GM18498 (cell line): ENCODE measurements at regions not wholly inside any gene's neighbourhood (a gene's known extent, or its start where the extent isn't known, plus 50 kb on each side); places are given as distances from the start of the nearest gene placed in this dataset.
"Not testable (repeated sequence)": the region's sequence is repeated elsewhere in the genome, so short reads cannot be mapped to it uniquely, and the experiment has no call there.

Source experiments
- ATAC-seq: cut with Tn5 transposase; IDR thresholded peaks from one replicate; pipeline ENCODE4 v1.9.1; 2021; ENCODE audit warnings: mild to moderate bottlenecking, moderate library complexity; ENCODE audit not compliant: unreplicated experiment

DNA sequence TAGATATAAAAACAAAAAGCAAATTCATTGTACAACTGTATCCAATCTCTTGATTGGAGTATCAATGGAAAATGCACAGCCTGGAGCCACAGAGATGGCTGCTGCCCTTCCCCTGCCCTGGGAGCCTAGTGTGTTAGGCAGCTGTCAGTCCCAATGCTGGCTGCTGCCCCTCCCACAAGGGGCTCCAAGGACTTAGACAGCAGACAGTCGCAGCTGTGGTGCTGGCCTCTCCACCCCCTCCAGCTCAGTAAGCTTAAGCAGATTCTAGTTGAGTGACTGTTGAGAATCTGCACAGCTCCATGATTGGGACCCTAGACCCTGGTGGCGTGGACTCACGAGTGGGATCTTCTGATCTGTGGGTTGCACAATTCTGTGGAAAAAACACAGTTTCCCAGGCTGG is 1511.2 kb downstream of the FAM181B start:
- ATAC-seq: no peak

DNA sequence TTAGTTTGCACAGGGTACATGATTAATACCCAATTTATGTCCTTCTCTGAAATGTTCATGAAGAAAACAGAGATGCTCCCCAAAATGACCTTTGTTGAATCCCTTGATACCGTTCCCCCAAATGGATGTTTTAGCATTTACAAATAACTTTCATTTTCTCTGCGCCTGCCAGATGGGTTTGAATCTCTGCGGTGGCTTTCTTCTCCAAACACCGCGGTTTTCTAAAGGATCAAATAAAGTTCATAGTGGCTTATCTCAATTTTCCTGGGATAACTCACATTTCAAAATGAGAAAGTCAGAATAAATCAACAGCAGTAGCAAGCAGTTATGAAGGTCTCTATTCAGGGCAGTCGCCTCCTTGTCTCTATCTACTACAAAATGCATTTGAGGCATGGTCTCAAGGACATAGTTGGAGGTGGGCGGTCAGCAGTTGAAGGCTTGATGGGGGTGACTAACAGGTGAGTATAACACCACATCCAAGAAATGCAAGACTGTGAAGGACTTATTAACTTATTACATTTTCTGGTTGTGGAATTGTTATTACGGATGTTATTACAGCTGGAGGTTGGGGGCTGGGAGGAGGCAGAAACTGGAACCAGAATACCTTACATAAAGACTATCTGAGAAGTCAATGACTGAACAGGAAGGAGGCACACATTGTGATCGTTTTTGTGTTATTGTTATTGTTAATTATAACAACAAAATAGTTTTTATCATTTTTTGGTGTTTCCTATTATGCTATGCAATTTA is 1513.3 kb downstream of the FAM181B start:
- no peak for ATAC-seq

DNA sequence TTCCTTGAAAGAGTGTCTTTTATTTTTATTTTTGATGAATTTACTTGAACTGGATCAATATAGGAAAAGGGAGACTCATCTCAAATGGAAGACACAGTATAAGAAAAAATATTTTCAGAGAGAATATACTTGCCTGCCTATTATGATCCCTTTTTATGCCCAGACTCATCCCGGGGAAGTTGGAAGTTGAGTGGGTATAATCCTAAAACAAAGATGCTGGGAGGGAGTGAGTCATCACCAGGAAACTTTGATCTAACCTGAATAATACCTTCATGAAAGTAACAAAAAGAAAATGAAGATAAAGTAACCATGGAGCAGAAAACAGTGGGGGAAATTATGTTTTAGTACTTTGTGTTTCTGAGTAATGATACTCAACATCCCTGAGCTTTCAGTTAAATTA is 1514.0 kb downstream of the FAM181B start:
- no peak for ATAC-seq

DNA sequence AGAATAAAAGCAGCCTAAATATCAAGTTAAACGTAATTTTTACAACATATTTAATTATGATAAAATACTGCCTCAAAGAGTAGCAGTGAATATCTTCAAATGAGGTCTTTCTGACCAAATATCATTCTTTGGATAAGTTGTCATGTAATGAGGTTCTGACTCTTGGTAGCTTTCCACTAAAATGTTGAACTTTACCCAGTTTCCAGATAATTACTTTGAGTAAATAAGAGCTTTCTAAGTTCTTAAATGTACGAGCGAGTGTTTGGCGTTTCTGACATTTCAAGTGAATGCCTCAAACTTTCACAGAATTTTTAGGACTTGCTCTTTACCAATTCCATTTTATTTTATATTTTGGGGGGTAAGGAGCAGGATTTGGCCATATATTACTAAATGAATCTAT is 1515.2 kb downstream of the FAM181B start:
- no peak for ATAC-seq

DNA sequence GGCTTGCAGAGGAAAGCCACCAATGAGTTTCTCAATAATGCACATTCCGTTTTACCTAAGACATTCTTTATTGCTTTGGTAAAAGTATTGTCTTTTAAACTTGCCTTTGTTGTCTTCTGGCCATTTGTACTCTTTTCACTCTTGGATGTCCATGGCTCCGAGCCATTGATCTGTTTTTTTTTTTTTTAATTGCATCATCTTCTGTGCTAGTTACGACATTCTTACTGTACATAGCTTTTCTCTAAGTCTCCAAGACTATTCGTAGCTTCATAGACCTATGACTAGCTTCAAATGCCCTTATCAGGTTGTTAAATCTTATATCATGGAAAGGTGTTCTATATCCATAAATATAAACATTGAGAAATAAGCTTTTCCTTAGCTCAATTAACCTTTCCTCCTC is 1522.6 kb downstream of the FAM181B start:
- ATAC-seq: no peak

DNA sequence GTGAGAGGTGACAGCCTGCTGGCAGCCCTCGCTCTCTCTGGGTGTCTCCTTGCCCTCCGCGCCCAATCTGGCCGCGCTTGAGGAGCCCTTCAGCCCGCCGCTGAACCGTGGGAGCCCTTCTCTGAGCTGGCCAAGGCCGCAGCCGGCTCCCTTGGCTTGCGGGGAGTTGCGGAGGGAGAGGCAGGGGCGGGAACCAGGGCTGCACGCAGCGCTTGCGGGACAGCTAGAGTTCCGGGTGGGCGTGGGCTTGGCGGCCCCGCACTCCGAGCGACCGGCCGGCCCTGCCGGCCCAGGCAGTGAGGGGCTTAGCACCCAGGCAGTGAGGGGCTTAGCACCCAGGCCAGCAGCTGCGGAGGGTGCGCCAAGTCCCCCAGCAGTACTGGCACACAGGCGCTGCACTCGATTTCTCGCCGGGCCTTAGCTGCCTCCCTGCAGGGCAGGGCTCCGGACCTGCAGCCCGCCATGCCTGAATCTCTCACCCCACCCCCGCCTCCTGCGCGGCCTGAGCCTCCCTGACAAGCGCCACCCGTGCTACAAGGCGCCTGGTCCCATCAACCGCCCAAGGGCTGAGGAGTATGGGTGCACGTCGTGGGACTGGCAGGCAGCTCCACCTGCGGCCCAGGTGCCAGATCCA is 1526.1 kb downstream of the FAM181B start:
- ATAC-seq: no peak

DNA sequence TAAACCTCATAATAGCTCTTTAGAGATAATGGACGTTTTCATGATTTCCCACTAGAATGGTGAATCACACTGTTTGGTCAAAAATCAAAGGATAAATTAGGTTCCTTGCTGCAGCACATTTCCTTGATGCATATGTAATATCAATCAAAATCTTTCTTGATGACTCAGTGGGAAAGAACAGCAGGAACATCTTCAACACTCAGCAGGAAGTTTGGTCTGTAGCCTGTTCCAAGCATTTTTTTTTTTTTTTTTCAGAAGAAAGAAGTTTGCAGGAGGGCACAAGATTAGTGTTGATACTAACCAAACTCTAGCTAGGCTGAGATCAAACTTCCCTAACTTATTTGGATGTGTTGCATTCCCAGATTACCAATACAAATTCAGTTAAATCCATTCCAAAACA is 1529.8 kb downstream of the FAM181B start:
- no peak for ATAC-seq

DNA sequence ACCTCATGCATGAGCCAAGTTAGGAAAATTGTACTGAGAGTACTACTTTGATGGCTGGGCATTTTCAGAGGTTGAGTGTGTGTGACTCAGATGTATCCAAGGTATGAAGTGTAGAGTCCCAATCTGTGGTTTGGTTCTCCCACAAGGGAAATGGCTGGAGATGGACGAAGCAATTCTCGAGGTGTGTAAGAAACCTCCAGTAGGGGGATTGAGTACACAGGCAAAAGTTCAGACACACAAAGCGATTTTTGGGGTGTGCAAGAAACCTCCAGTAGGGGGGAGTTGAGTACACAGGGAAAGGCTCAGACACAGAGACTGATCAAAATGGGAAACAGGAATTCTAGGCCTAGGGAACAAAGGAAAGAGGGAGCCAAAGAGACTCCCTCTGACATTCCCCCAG is 1536.3 kb downstream of the FAM181B start:
- ATAC-seq: no peak

DNA sequence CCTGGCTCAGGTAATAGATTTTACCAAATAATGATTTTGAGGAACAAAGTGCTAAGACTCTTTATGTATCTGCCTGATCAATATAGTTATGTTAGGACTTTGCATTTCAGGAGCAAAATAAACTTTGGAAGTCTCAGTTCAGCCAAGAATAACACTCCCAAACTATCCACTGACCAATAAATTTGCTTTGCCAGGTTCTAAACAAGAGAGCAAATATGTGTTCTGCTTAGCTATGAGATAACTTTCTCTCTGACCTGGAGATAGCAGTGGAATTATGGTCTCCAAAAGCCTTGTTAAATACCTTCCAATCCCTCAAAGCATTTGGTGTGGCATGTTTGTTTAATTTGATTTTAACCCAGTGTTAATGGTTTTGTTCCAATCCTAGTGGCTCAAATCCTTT is 1541.1 kb downstream of the FAM181B start:
- ATAC-seq: no peak

DNA sequence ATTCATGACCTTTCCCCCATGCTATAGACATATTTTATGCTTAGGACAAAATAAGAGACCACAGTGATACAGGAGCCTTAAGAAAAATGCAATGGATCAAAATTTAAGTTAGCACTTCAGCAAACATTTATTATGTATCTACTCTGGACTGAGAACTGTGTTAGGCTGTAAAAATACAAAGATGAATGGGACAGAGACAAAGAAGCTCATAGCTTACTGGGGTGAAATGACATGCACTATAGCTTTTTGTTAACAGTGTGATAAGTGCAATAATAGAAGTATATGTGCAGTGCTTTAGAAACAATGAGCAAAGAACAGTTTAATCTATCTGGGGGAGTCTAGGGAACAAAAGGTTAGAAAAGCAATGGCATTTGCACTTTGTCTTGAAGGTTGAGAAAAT is 1543.1 kb downstream of the FAM181B start:
- no peak for ATAC-seq

DNA sequence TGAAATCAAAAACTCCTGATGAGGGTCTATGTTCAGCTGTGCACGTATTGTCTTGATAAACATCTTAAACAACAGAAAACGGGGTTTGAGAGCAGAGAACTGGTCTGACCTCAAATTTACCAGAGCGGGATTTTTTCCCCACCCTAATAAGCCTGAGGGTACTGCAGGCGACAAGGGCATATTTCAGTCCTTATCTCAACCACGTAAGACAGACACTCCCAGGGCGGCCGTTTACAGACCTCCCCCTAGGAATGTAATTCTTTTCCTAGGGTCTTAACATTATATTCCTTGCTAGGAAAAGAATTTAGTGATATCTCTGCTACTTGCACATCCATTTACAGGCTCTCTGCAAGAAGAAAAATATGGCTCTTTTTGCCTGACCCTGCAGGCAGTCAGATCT is 1546.6 kb downstream of the FAM181B start:
- not testable (repeated sequence) for ATAC-seq

DNA sequence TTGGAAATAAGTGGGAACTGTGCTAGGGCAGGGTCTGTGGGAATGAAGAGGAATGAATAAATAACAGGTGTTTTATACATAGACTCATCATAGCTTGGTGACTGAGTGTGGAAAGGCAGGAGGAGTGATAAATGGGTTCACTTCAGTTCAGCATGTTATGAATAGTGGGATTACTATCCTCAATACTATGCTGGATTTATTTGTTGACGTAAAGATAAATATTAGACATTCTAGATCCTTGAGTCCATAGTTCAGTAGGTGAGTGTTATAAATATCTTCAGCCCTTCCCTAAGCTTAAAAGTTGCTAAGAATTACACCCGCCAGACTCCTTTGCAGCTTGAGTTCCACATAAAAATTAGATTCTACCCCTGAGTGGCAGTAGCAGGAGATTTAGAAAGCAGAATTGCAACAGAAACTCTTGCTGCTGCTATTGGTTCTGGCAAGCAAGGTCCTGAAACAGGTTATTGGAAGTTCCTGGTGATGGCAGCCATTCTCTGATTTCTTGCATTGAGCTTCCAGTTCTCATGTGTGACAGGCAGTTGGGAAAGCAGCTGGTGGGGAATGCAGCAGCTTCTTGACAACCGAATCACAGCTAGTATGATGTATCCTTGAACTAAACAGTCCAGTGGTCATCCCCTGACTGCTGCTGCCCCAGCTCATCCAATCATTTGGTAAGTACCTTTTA is 1558.9 kb downstream of the FAM181B start:
- no peak for ATAC-seq

DNA sequence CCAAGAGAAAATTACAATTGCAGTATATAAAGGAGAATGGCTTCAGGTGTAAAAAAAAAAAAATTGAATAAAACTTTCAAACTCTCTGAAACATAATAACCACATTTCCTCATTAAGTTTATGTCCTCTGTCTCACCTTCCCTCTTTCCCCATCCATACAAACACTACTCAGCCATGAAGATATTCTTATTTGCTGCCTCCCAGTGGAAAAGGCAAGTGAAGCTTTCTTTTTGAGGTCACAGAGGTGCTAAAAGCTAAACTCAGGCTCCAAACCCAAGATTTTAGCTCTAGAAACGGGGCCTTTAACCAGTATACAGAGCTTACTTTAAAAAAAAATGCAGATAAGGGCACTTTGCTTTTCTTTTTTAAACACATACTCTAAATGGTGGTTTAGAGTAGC is 1568.5 kb downstream of the FAM181B start:
- no peak for ATAC-seq

DNA sequence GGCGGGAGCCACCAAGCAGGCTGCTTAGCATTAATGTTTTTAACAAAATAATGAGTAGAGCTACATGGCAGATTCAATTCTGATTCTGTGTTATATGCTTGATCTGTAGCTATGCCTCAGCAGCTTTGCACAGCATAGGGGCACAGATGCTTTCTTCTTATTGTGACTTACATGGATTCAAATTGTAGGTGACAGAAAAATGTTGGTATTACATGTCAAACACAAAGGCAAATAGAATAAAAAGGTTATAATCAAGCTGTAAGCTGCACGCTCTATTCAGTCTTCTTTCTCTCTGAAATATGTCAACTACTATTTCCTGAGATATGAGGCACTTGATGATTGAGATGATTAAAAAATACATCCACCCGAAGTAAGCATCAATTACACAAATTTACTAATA is 1573.8 kb downstream of the FAM181B start:
- ATAC-seq: no peak

DNA sequence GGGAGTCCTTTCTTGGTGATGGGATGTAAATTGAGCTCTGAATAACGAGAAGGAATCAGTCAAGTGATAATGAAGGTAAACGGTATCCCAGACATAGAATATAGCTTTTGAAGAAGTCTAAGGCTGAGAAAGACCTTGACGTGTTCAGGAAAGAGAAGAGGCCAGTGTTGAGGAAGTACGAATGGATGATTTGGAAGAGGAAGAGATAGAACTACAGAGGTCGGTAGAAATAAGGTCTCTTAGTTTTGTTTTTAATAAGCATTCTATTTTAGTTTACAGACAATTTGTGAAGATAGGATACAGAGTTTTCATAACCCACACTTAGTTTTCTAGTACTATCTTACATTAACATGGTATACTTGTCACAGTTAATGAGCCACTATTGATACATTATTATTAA is 1598.1 kb downstream of the FAM181B start:
- no peak for ATAC-seq

DNA sequence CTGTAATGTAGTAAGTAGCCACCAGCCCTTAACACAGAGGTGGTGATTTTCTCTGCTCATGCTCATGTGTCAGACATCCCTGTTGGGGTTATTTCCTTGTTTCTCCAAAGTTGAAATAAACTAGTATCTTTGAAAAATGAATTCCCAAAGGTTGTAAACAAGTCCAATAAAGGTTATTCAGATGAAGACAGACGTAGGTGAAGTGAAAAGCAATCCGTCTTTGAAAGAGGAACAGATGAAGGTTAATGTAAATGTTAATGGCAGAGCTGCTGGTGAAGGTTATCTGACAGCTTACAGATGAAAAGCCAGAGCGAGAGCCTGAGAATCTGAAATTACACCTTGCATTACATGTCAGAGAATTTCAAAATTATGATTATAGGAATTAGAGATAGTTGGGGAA is 1604.0 kb downstream of the FAM181B start:
- no peak for ATAC-seq

DNA sequence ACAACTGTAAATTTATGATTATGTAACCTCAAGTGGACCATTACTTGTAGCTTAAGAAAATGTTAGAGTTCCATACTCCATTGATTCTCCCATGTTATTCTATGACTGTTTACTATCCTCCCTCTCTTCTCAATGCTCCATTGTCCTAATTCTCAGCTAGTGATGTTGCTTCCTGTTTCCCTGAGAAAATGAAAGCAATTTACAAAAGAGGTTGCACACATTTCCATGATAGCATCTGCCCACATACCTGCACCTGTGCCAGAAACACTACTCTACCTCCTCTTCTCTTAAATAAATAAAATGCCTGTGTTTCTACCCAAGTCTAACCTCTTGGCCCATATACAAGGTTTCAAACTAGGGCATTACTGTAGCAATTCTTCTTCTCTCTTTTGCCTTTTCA is 1620.9 kb downstream of the FAM181B start:
- ATAC-seq: no peak

DNA sequence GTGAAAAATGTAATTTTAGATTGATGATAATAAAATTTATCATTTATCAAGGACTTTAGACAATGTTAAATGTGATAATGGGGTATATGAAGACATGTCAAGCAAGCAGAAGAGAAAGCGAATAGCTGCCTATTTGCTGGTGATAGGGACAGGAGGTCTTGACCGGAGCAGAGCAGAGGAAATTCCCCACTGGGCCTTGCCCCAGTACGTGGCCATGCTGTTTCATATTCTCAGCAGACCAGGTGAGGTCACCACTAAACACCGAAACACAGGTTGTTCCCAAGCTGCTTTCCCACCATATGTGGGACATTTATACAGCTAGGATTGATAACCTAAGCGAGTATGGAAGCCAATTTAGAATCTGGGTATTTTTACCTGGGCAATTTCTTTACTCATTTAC is 1629.6 kb downstream of the FAM181B start:
- ATAC-seq: no peak

DNA sequence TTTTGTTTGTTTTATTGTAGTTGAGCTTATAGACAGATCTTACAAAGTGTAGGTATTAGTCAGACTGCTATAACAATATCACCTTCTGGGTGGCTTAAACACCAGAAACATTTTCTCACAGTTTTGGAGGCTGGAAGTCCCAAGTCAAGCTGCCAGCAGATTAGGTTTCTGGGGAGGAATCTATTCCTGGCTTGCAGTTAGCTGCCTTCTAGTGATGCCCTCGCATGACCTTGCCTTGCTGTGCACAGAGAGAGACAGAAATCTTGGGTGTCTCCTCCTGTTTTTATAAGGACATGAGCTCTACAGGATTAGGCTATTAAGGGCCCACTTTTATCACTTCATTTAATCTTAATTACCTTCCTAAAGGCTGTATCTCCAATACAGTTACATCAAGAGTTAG is 1635.2 kb downstream of the FAM181B start:
- ATAC-seq: no peak

DNA sequence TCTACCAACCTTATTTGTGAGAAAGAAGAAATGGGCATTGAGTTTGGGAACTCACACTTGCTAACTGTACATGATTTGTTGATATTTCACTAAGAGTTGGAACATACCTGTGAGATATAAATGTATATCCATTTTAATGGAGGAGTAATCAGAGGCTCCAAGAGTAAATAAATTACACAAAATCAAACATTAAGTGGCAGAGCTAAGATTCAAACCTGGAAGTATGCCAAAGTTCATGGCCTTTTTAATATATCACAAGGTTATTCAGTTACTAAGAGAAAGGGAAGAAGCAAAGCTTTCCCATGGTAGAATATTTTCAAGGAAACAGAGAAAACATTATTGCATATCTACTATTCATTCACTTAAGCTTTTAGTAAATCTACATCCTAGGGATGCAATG is 1641.1 kb downstream of the FAM181B start:
- ATAC-seq: no peak

DNA sequence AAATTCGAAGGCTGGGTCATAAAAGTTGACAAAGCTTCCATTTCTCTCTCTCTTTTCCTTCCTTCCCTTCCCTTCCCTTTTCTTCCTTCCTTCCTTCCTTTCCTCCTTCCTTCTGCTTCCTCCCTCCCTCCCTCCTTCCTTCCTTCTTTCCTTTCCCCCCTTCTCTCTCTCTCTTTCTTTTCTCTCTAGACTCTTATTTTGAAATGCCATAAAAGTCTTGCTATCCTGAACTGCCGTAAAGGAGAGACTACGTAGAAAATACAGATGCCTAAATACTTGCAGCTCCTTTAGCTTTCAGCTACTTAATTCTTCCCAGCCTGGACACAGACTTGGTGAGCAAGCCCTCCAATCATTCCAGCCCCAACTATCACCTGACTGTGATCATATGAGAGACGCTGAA is 1644.4 kb downstream of the FAM181B start:
- ATAC-seq: no peak

DNA sequence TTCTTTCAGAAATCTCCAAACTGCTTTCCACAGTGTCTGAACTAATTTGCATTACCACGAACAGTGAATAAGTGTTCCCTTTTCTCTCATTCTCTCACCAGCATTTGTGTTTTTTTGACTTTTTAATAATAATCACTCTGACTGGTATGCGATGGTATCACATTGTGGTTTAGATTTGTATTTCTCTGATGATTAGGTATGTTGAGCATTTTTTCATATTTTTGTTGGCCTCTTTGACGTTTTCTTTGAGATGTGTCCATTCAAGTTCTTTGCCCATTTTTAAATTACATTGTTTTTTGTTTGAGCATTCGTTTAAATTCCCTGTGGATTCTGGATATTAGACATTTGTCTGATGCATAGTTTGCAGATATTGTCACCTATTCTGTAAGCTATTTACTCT is 1639.6 kb upstream of the TENM4 start:
- ATAC-seq: no peak
